HCT116 (cell line): ENCODE measurements at regions not wholly inside any gene's neighbourhood (a gene's known extent, or its start where the extent isn't known, plus 50 kb on each side); places are given as distances from the start of the nearest gene placed in this dataset.

Source experiments
- EZH2 ChIP-seq: fragments of 200-600 bp; sonication (generic); IDR thresholded peaks from 2 replicates; pipeline ENCODE4 v1.6.1; 2017; ENCODE audit warnings: antibody characterized with exemption, mixed run types
- FOSL1 ChIP-seq: IDR thresholded peaks from 2 replicates; pipeline ENCODE4 v1.6.1; 2012; ENCODE audit warnings: low read depth
- POLR2AphosphoS5 ChIP-seq: IDR thresholded peaks from 2 replicates; pipeline ENCODE4 v1.6.1; 2011; ENCODE audit warnings: mild to moderate bottlenecking, low read depth, low read length, moderate library complexity
- SP1 ChIP-seq: IDR thresholded peaks from 2 replicates; pipeline ENCODE4 v1.6.1; 2012; ENCODE audit warnings: low read depth
- TF ChIP-seq, protein P1 (sequence below), 3 experiments: fragments of 200-600 bp in 1 of 3; sonication (generic) in 1 of 3; IDR thresholded peaks in 2 of 3; conservative IDR thresholded peaks in 1 of 3; 2 replicates each; pipeline ENCODE4 v1.5.1; 2012 to 2017; ENCODE audit warnings: low read depth in 2 of 3, low read length in 2 of 3, antibody characterized with exemption in 1 of 3, borderline replicate concordance in 1 of 3, control low read depth in 1 of 3, mild to moderate bottlenecking in 1 of 3, mixed read lengths in 1 of 3, mixed run types in 1 of 3, moderate library complexity in 1 of 3; ENCODE audit not compliant: insufficient read depth in 1 of 3

DNA sequence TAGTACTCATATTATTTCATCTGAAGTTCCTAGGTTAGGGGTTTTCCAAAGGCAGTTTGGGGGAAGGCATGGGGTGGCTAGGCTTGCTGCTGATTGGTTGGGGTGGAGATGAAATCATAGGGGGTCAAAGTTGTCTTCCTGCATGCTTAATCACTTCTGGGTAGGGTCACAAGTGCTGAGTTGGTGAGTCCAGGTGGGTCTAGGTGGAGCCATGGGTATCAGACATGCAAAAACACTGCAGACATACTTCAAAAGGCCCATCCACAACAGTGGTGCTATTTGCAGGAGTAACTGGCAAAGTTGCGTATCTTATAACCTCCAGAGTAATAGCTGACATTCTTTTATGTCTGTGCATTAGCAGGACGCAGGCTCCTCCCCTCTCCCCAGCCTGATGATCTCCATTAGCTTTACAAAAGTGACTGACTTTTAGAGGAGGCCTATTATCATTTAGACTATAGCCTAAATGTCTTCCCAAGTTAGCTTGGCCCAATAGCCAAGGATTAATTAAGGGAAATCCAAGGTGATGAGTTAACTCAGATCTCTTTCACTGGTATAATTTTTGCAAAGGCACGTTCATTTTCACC is 374.4 kb upstream of the PRMT6 start:
- TF ChIP-seq, protein P1, sequence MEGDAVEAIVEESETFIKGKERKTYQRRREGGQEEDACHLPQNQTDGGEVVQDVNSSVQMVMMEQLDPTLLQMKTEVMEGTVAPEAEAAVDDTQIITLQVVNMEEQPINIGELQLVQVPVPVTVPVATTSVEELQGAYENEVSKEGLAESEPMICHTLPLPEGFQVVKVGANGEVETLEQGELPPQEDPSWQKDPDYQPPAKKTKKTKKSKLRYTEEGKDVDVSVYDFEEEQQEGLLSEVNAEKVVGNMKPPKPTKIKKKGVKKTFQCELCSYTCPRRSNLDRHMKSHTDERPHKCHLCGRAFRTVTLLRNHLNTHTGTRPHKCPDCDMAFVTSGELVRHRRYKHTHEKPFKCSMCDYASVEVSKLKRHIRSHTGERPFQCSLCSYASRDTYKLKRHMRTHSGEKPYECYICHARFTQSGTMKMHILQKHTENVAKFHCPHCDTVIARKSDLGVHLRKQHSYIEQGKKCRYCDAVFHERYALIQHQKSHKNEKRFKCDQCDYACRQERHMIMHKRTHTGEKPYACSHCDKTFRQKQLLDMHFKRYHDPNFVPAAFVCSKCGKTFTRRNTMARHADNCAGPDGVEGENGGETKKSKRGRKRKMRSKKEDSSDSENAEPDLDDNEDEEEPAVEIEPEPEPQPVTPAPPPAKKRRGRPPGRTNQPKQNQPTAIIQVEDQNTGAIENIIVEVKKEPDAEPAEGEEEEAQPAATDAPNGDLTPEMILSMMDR (IDR thresholded peaks at IDR 0.05 in 2 of 3, conservative IDR thresholded peaks at IDR 0.05 in 1 of 3; ENCODE audit: borderline replicate concordance in 1 of 3, insufficient read depth in 1 of 3, low read depth in 2 of 3, low read length in 2 of 3) = no peak
- TF ChIP-seq EZH2 (no peak), SP1 (no peak), POLR2AphosphoS5 (no peak), FOSL1 (no peak)
